MCF 10A (cell line): ENCODE measurements at regions not wholly inside any gene's neighbourhood (a gene's known extent, or its start where the extent isn't known, plus 50 kb on each side); places are given as distances from the start of the nearest gene placed in this dataset.
"Not testable (repeated sequence)": the region's sequence is repeated elsewhere in the genome, so short reads cannot be mapped to it uniquely, and the experiment has no call there.

Experiments used
- BruUV-seq: library from RNA; stranded (reverse); fragments of 400-500 nt; replicated peaks from 2 replicates; lab custom pipeline; 2021; lab: Mats Ljungman, UMichigan
- CTCF ChIA-PET: fragments of 300-600 bp; sonication (Branson Sonifier 250); formaldehyde crosslinking; extraction: SDS; loops from one replicate; lab custom pipeline; 2021; ENCODE audit warnings: antibody characterized with exemption, inconsistent platforms; lab: Yijun Ruan, JAX
- POLR2A ChIA-PET: fragments of 300-600, 350-650 bp; sonication (Branson Sonifier 250); formaldehyde crosslinking; extraction: SDS; loops from one replicate; lab custom pipeline; 2020; ENCODE audit warnings: antibody characterized with exemption, inconsistent platforms; lab: Yijun Ruan, JAX
- DNase-seq: peaks from one replicate; pipeline ENCODE4 v3.0.0-alpha.2; 2018; ENCODE audit not compliant: unreplicated experiment
- H3K27ac Mint-ChIP-seq: one replicate; pipeline ENCODE4 v1.8.0; 2022; ENCODE audit warnings: mild to moderate bottlenecking, low read depth, mixed read lengths; ENCODE audit not compliant: unreplicated experiment
- H3K27me3 Mint-ChIP-seq: one replicate; pipeline ENCODE4 v1.8.0; 2022; ENCODE audit warnings: mixed read lengths; ENCODE audit not compliant: insufficient read depth, unreplicated experiment
- H3K36me3 Mint-ChIP-seq: one replicate; pipeline ENCODE4 v1.8.0; 2022; ENCODE audit warnings: mild to moderate bottlenecking, moderate library complexity, mixed read lengths; ENCODE audit not compliant: insufficient read depth, unreplicated experiment
- H3K4me1 Mint-ChIP-seq: one replicate; pipeline ENCODE4 v1.8.0; 2022; ENCODE audit warnings: mixed read lengths; ENCODE audit not compliant: insufficient read depth, unreplicated experiment
- H3K4me3 Mint-ChIP-seq: one replicate; pipeline ENCODE4 v1.8.0; 2022; ENCODE audit warnings: mild to moderate bottlenecking, moderate library complexity, mixed read lengths; ENCODE audit not compliant: unreplicated experiment
- H3K9me3 Mint-ChIP-seq: one replicate; pipeline ENCODE4 v1.8.0; 2022; ENCODE audit warnings: mixed read lengths; ENCODE audit not compliant: unreplicated experiment
- intact Hi-C: fragments of 100-400 bp; cut with micrococcal nuclease; formaldehyde crosslinking; loops from 2 replicates; pipeline ENCODE4 v1.14.1; 2022
- TF ChIP-seq, protein P1 (sequence below): fragments of 200-600 bp; IDR thresholded peaks from one replicate; pipeline ENCODE4 v1.8.0; 2022; ENCODE audit warnings: antibody characterized with exemption, mild to moderate bottlenecking; ENCODE audit not compliant: unreplicated experiment

DNA sequence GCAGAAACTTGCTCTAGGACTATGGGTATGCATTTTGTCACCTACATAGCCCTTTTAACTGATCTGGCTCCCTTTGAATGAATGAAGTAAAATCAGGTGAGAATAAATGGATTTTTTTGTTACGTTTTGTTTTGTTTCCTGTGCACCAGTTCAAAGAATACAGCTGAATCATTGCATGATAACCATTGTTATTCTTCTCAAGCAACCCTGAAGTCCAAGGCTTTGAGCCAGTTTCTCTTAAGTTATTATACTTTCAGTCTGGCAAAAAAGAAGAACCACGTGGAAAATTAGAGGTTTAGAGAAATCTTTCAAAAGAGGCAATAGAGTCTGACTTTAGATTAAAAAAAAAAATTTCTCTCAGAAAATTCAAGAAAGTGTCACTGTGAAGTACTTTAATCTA lies 398.6 kb upstream of the TECRL start:
- H3K27ac Mint-ChIP-seq = no peak overlapping the region
- DNase-seq = no peak
- no peak overlapping the region for H3K4me3 Mint-ChIP-seq
- no peaks in the 10 kb centered on the region for H3K36me3 Mint-ChIP-seq
- CTCF ChIA-PET = interaction anchor here (0.7 kb wide), 1 partner anchor 1431 kb away, joined by 4 read pairs; no protein-coding TSS in a partner anchor
- H3K4me1 Mint-ChIP-seq = no peaks in the 10 kb centered on the region
- BruUV-seq = no TSS peak
- intact Hi-C loops = no loop called here
- POLR2A ChIA-PET = no interaction called here
- no peaks in the 10 kb centered on the region for H3K27me3 Mint-ChIP-seq
- TF ChIP-seq, protein P1, sequence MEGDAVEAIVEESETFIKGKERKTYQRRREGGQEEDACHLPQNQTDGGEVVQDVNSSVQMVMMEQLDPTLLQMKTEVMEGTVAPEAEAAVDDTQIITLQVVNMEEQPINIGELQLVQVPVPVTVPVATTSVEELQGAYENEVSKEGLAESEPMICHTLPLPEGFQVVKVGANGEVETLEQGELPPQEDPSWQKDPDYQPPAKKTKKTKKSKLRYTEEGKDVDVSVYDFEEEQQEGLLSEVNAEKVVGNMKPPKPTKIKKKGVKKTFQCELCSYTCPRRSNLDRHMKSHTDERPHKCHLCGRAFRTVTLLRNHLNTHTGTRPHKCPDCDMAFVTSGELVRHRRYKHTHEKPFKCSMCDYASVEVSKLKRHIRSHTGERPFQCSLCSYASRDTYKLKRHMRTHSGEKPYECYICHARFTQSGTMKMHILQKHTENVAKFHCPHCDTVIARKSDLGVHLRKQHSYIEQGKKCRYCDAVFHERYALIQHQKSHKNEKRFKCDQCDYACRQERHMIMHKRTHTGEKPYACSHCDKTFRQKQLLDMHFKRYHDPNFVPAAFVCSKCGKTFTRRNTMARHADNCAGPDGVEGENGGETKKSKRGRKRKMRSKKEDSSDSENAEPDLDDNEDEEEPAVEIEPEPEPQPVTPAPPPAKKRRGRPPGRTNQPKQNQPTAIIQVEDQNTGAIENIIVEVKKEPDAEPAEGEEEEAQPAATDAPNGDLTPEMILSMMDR = no peak
- peaks cover 6% of the 10 kb centered on the region for H3K9me3 Mint-ChIP-seq

DNA sequence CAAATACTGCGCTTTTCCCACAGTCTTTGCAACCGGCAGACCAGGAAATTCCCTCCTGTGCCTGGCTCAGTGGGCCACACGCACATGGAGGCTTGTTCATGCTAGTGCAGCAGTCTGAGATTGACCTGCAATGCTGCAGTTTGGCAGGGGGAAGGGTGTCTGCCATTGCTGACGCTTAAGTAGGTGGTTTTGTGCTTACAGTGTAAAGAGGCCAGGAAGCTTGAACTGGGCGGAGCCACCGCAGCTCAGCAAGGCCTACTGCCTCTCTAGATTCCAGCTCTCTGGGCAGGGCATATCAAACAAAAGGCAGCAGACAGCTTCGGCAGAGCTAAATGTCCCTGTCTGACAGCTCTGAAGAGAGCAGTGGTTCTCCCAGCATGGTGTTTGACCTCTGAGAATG lies 390.5 kb upstream of the TECRL start:
- TF ChIP-seq, protein P1 = no peak
- DNase-seq = no peak
- POLR2A ChIA-PET = no interaction called here
- Mint-ChIP-seq H3K4me1 (no peaks in the 10 kb centered on the region), H3K9me3 (no peaks in the 10 kb centered on the region), H3K4me3 (no peak overlapping the region), H3K36me3 (no peaks in the 10 kb centered on the region), H3K27me3 (no peaks in the 10 kb centered on the region), H3K27ac (no peak overlapping the region)
- CTCF ChIA-PET = no interaction called here
- intact Hi-C loops = no loop called here
- BruUV-seq = no TSS peak

DNA sequence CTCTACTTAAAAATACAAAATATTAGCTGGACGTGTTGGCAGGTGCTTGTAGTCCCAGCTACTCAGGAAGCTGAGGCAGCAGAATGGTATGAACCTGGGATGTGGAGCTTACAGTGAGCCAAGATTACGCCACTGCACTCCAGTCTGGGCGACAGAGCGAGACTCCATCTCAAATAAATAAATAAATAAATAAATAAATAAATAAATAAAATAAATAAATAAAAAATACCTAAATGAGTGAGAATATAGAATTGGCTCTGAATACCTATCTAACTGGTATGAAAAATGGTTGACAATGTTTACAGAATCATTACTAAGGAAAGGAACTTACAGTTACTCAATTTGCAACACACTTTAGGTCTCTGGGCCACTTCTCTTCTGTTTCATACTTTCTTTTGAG lies 389.6 kb upstream of the TECRL start:
- H3K27me3 Mint-ChIP-seq, BruUV-seq, intact Hi-C loops, H3K9me3 Mint-ChIP-seq, H3K36me3 Mint-ChIP-seq, H3K4me3 Mint-ChIP-seq, H3K27ac Mint-ChIP-seq, H3K4me1 Mint-ChIP-seq, POLR2A ChIA-PET, DNase-seq: not testable (repeated sequence)
- CTCF ChIA-PET = interaction anchor here (0.6 kb wide), 1 partner anchor 1398 kb away, joined by 3 read pairs; no protein-coding TSS in a partner anchor

DNA sequence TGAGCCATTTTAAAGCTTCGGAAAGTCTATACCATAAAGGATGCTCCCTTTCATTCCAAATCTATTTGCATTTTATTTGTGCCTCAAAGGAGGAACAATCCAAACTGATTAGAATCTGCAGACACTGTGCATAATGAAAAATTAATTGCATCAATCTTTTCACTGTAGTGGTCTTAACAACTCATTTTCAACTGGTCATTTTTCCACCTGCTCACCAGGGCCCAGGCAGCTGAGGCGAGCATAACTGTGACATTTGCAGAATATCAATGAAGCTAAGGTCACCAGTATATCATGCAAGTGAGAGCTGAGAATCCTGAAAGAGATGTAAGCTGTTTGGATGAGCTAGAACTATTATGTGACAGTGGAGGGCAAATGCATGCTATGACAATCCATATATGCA lies 387.3 kb upstream of the TECRL start:
- no peaks in the 10 kb centered on the region for H3K36me3 Mint-ChIP-seq
- no TSS peak for BruUV-seq
- H3K4me3 Mint-ChIP-seq = no peak overlapping the region
- DNase-seq = no peak
- no peaks in the 10 kb centered on the region for H3K27me3 Mint-ChIP-seq
- no peak overlapping the region for H3K27ac Mint-ChIP-seq
- ChIA-PET POLR2A (no interaction called here), CTCF (no interaction called here)
- intact Hi-C loops = no loop called here
- TF ChIP-seq, protein P1 = no peak
- no peaks in the 10 kb centered on the region for H3K4me1 Mint-ChIP-seq
- H3K9me3 Mint-ChIP-seq = no peaks in the 10 kb centered on the region

- Mint-ChIP-seq H3K36me3 (no peaks in the 10 kb centered on the region), H3K4me1 (no peaks in the 10 kb centered on the region), H3K27me3 (no peaks in the 10 kb centered on the region), H3K4me3 (no peak overlapping the region), H3K9me3 (no peaks in the 10 kb centered on the region), H3K27ac (no peak overlapping the region)
- DNase-seq = no peak
- no TSS peak for BruUV-seq
- POLR2A ChIA-PET = interaction anchor here (0.7 kb wide), 1 partner anchor 156 kb away, joined by 3 read pairs; no protein-coding TSS in a partner anchor
- TF ChIP-seq, protein P1 = no peak
- intact Hi-C loops = loop anchor here (5.0 kb wide), 2 partner anchors 167 to 223 kb away; no protein-coding TSS in a partner anchor
- CTCF ChIA-PET = interaction anchor here (0.7 to 1.1 kb wide), 2 partner anchors 12 to 59 kb away, joined by 3 read pairs; no protein-coding TSS in a partner anchor
Observed at GRCh38 chr4:64784125-64784524, 374.9 kb upstream of the TECRL start.
